Immature natural killer cell (primary cell): ENCODE measurements at regions not wholly inside any gene's neighbourhood (a gene's known extent, or its start where the extent isn't known, plus 50 kb on each side); places are given as distances from the start of the nearest gene placed in this dataset.

Source experiments
- DNase-seq, 3 donors: peaks; one replicate each; pipeline ENCODE4 v3.0.0; 2022; ENCODE audit warnings: mixed read lengths in 1 of 3
- H3K27ac Mint-ChIP-seq, 6 donors: one replicate each; pipeline ENCODE4 v1.8.0; 2020; ENCODE audit warnings: mixed read lengths in 6 of 6, mild to moderate bottlenecking in 5 of 6, inconsistent platforms in 4 of 6, moderate library complexity in 3 of 6
- H3K27me3 Mint-ChIP-seq, 3 donors: one replicate each; pipeline ENCODE4 v1.8.0; 2020 to 2021; ENCODE audit warnings: low read depth in 3 of 3, mild to moderate bottlenecking in 3 of 3, mixed read lengths in 3 of 3, moderate library complexity in 3 of 3, inconsistent platforms in 1 of 3
- H3K36me3 Mint-ChIP-seq, 3 donors: one replicate each; pipeline ENCODE4 v1.8.0; 2020; ENCODE audit warnings: mixed read lengths in 3 of 3, inconsistent platforms in 2 of 3, mild to moderate bottlenecking in 2 of 3
- H3K4me1 Mint-ChIP-seq, 2 donors: one replicate each; pipeline ENCODE4 v1.8.0; 2020; ENCODE audit warnings: inconsistent platforms in 2 of 2, mild to moderate bottlenecking in 2 of 2, mixed read lengths in 2 of 2, moderate library complexity in 1 of 2
- H3K4me3 Mint-ChIP-seq, 5 donors: one replicate each; pipeline ENCODE4 v1.8.0; 2020; ENCODE audit warnings: mild to moderate bottlenecking in 5 of 5, mixed read lengths in 5 of 5, inconsistent platforms in 3 of 5, moderate library complexity in 3 of 5
- H3K9me3 Mint-ChIP-seq, 6 donors: one replicate each; pipeline ENCODE4 v1.8.0; 2020; ENCODE audit warnings: mild to moderate bottlenecking in 6 of 6, mixed read lengths in 6 of 6, inconsistent platforms in 4 of 6, moderate library complexity in 3 of 6

DNA sequence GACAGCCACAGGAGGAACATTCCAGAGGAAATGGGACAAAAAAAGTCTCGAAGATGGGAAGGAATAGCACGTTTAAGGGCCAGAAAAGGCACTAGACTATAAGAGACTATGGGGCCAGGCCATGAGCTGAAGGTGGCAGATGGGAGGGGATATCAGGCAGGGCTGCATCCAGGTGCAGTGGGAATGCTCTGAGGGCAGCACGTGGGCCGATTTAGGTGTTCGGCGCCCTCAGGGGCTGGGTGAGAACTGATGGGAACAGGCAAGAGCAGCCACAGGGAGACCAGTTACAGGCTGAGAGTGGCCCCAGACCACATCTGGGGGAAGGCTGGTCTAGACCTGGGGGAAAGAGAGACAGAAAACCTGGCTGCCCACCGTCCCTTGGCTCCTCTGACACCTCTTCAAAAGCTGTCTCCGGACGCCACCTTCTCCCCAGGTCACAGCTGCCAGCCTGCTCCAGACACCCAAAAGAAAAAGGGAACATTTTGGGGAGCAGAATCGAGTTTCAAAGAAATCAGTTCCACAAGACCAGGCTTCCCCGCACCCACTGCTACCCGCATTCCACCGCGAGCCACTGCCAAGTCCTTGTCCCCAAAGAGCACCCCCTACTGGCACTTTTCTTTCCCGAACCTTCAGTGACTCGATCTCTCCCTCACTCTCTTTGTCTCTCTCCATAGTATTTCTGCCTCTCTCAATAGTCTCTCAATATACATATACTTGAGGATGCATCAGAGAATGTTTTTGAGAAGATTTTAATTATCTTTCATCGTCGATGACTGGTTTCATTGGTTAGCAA lies 190.1 kb upstream of the AGAP1 start:
- peaks cover 0 to 10% (median 0%) of the 10 kb centered on the region in 6 donors for H3K9me3 Mint-ChIP-seq
- H3K4me1 Mint-ChIP-seq = no peaks in the 10 kb centered on the region
- no peak overlapping the region for H3K4me3 Mint-ChIP-seq
- H3K27ac Mint-ChIP-seq = no peak overlapping the region
- no peaks in the 10 kb centered on the region for H3K36me3 Mint-ChIP-seq
- DNase-seq = no peak
- H3K27me3 Mint-ChIP-seq = peaks cover 2 to 4% (median 2%) of the 10 kb centered on the region in 3 donors

DNA sequence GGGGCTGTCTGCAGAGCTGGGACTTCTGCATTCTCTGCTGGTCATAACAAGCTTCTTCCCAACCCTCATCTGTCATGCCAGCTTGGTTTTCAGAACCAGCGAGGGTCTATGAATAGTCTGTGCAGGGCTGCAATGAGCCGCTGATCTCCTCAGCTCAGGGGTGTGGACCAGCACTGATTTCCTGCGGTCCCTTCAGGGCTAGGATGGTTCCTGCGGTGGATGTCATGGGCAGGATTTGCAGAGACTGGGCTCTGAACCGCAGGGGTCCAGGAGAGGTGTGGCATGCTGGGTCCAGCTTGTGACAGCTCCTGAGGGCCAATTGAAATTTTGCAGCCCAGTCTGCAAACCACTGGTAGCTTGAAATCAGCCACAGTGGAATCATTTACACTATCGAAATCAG lies 188.2 kb upstream of the AGAP1 start:
- Mint-ChIP-seq H3K9me3 (peaks cover 0 to 10% (median 0%) of the 10 kb centered on the region in 6 donors), H3K4me3 (no peak overlapping the region), H3K36me3 (no peaks in the 10 kb centered on the region), H3K27me3 (peaks cover 2 to 10% (median 4%) of the 10 kb centered on the region in 3 donors), H3K4me1 (no peaks in the 10 kb centered on the region), H3K27ac (no peak overlapping the region)
- DNase-seq = no peak

DNA sequence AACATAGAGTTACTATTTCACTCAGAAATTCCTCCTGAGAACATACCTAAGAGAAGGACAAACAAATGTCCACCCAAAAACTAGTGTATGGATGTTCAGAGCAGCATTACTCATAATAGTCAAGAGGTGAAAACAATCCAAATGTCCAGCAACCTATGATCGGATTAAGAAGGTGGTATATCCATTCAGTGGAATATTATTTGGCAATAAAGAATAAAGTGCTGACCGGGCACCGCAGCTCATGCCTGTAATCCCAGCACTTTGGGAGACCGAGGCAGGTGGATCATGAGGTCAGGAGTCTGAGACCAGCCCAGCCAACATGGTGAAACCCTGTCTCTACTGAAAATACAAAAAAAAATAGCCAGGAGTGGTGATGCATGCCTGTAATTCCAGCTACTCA lies 182.8 kb upstream of the AGAP1 start:
- no peaks in the 10 kb centered on the region for H3K4me1 Mint-ChIP-seq
- peaks cover 0 to 14% (median 5%) of the 10 kb centered on the region in 3 donors for H3K27me3 Mint-ChIP-seq
- no peak overlapping the region for H3K27ac Mint-ChIP-seq
- H3K4me3 Mint-ChIP-seq = no peak overlapping the region
- no peaks in the 10 kb centered on the region for H3K36me3 Mint-ChIP-seq
- peaks cover 0 to 10% (median 0%) of the 10 kb centered on the region in 6 donors for H3K9me3 Mint-ChIP-seq
- no peak for DNase-seq

DNA sequence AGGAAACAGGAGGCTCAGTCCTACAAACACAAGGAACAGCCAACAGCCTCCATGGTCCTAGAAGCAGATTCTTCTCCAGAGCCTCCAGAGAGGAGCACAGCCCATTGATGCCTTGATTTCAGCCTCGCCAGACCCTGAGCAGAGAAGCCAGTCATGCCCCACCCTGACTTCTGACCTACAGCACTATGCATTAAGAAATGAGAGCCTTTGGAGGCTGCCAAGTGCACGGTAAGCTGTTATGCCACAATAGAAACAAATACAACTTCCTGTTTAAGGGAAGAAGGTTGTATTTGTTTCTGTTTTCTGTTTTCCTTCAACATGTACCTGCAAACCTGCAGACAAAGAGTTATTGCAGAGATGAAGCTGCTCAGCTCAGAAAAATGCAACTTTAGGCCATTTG lies 181.3 kb upstream of the AGAP1 start:
- H3K27me3 Mint-ChIP-seq = peaks cover 4 to 23% (median 8%) of the 10 kb centered on the region in 3 donors
- no peak for DNase-seq
- H3K27ac Mint-ChIP-seq = no peak overlapping the region
- H3K36me3 Mint-ChIP-seq = no peaks in the 10 kb centered on the region
- peaks cover 0 to 3% (median 0%) of the 10 kb centered on the region in 6 donors for H3K9me3 Mint-ChIP-seq
- no peak overlapping the region for H3K4me3 Mint-ChIP-seq
- no peaks in the 10 kb centered on the region for H3K4me1 Mint-ChIP-seq

DNA sequence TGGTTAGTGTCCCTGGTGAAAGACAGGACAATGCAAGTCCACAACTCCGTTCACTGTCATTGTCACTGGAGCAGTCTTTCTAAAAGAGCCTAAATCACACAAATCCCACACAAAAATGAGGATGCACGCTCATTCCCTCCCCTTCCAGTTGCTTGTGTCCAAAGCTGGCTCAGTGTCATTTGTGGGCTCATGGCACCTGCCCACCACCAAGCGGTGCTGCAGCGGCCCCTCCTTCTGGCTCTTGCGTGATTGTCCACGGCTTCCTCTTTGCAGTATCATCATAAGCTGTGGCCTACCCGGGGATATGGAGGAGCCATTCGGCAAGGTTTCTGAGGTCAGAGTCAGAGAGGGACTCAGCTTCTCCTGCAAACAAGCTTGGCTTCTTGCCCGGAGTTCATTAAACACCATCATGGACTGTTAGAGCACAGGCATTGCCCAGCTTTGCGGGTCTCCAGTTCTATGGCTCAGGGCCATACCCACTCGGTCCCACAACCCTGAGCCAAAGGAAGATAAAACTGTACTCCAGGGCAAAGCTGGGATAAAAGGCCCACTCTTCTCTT lies 179.4 kb upstream of the AGAP1 start:
- Mint-ChIP-seq H3K27me3 (peaks cover 4 to 25% (median 10%) of the 10 kb centered on the region in 3 donors), H3K36me3 (no peaks in the 10 kb centered on the region), H3K4me1 (no peaks in the 10 kb centered on the region), H3K27ac (no peak overlapping the region), H3K4me3 (no peak overlapping the region), H3K9me3 (no peaks in the 10 kb centered on the region)
- DNase-seq = no peak

DNA sequence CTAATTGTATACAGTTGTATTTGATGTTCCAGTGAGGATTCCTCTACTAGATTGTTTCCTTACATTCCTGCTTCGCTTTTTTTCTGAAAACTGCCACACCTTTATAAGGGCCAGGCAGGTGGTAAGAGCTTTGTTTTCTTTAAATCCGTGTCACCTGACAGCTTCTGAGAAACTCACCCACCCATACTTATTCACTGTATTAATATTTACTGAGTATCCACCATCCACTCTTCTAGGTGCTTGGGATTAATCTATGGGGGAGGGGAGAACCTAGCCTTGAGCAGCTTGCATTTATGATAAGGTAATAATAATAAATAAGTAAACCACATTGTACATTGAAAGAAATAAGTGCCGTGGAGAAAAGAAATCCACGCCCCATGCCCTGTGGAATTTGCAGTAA lies 174.7 kb upstream of the AGAP1 start:
- H3K27ac Mint-ChIP-seq = no peak overlapping the region
- no peaks in the 10 kb centered on the region for H3K4me1 Mint-ChIP-seq
- no peaks in the 10 kb centered on the region for H3K36me3 Mint-ChIP-seq
- no peaks in the 10 kb centered on the region for H3K9me3 Mint-ChIP-seq
- DNase-seq = no peak
- H3K27me3 Mint-ChIP-seq = peaks cover 4 to 27% (median 8%) of the 10 kb centered on the region in 3 donors
- no peak overlapping the region for H3K4me3 Mint-ChIP-seq

DNA sequence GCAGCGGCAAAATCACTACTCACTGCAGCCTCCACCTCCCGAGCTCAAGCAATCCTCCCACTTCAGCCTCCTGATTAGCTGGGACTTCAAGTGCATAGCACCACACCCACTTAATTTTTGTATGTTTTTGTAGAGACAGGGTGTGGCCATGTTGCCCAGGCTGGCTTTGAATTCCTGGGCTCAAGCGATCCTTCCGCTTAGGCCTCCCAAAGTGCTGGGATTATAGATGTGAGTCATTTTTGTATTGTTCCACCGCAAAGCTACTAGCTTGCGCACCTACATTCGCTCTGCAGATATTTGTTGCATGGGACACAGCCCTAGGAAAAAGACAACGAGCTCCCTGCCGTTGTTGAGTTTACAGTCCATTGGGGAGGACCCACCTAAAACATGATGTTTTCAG lies 173.5 kb upstream of the AGAP1 start:
- Mint-ChIP-seq H3K27ac (no peak overlapping the region), H3K4me1 (no peaks in the 10 kb centered on the region), H3K4me3 (no peak overlapping the region), H3K36me3 (no peaks in the 10 kb centered on the region), H3K27me3 (peaks cover 4 to 27% (median 16%) of the 10 kb centered on the region in 3 donors), H3K9me3 (no peaks in the 10 kb centered on the region)
- no peak for DNase-seq

DNA sequence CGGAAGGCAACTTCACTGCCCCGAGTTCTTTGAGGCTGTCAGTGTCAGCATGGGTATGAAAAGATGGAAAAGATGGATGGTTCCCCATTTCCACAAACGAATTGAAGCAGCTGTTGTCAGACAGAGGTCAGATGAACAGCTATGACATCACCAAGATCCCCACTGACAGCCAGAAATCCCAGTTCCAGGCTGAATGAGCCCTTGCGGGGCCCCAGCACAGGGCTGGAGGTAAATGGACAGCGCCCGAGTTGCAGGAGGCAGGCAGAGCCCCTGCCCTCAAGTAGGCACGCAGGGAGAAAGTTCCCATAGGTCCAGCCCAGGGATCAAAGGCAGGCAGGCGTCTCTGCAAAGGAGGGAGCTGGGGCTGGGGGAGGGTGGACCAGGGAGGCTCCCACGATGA lies 169.5 kb upstream of the AGAP1 start:
- Mint-ChIP-seq H3K36me3 (no peaks in the 10 kb centered on the region), H3K27ac (no peak overlapping the region), H3K9me3 (no peaks in the 10 kb centered on the region), H3K4me1 (no peaks in the 10 kb centered on the region), H3K27me3 (peaks cover 0 to 23% (median 14%) of the 10 kb centered on the region in 3 donors), H3K4me3 (no peak overlapping the region)
- DNase-seq = no peak

DNA sequence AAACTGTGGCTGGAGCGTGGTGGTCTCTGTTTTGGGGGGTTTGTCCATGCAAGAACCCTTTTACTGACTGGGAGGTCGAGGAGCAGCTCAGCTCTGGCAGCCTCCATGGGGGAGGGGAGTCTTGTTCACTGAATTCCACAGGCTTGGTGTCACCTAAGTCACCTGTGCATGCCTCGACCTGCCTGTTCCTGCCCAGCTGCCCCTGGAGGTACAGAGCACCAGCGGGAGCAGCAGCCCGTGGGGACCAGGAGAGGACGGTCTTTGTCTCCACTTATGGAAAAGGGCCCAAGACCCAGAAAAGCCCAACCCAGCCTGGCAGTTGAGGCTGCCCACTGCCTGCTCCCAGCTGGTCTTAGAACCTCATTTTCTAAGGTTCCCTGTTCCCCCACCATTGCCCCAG lies 168.7 kb upstream of the AGAP1 start:
- Mint-ChIP-seq H3K9me3 (no peaks in the 10 kb centered on the region), H3K4me3 (no peak overlapping the region), H3K27me3 (peaks cover 0 to 19% (median 13%) of the 10 kb centered on the region in 3 donors), H3K36me3 (no peaks in the 10 kb centered on the region), H3K4me1 (no peaks in the 10 kb centered on the region), H3K27ac (no peak overlapping the region)
- DNase-seq = no peak

DNA sequence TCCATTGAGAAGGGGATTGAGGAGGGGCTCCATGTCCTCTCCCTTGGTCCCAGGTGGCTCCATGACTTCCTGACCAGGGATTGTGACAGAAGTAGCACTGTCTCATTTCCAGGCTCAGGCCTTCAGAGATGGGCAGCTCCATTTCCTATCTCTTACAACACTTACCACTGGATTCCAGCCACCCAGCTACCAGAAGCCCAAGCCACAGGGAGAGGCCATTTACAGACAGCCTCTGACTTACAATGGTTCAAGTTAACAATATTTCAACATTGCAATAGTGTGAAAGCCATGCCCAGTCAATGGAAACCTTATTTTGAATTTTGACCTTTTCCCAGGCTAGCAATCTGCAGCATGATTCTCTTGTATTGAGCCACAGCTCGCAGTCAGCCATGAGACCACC lies 164.9 kb upstream of the AGAP1 start:
- Mint-ChIP-seq H3K27ac (no peak overlapping the region), H3K9me3 (no peaks in the 10 kb centered on the region), H3K4me3 (no peak overlapping the region), H3K27me3 (peaks cover 0 to 21% (median 11%) of the 10 kb centered on the region in 3 donors), H3K36me3 (no peaks in the 10 kb centered on the region), H3K4me1 (no peaks in the 10 kb centered on the region)
- no peak for DNase-seq

DNA sequence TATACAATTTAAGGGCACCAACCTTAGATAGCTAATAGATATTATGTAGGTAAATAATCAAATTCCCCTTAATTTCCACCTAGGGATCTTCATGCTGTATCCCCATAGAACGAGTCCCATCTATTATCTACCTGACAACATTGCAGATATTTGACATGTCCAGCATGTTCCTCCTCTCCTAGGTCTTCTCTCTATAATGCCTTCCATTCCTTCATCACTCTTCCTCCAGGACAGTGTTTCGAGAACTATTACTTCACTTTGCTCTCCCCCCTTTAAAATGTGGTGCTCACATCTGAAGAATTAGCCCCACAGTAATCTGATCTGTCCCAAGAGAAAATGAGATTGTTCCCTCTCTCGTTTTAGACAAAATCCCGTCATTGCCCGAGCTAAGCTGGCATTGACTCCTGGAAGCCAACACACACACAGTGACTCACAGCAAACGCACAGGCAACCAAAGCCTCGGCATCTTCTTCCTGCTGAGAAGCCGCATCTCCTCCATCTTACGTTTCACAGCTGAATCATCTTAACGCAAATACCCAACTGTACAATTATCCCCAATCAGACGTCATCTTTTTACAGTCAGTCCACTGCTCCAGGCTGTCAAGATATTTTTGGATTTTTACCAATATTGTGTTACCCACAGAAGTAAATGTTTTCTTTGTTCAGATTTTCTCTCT lies 162.9 kb upstream of the AGAP1 start:
- Mint-ChIP-seq H3K36me3 (no peaks in the 10 kb centered on the region), H3K9me3 (no peaks in the 10 kb centered on the region), H3K4me1 (no peaks in the 10 kb centered on the region), H3K4me3 (no peak overlapping the region), H3K27me3 (peaks cover 0 to 21% (median 2%) of the 10 kb centered on the region in 3 donors), H3K27ac (no peak overlapping the region)
- no peak for DNase-seq

DNA sequence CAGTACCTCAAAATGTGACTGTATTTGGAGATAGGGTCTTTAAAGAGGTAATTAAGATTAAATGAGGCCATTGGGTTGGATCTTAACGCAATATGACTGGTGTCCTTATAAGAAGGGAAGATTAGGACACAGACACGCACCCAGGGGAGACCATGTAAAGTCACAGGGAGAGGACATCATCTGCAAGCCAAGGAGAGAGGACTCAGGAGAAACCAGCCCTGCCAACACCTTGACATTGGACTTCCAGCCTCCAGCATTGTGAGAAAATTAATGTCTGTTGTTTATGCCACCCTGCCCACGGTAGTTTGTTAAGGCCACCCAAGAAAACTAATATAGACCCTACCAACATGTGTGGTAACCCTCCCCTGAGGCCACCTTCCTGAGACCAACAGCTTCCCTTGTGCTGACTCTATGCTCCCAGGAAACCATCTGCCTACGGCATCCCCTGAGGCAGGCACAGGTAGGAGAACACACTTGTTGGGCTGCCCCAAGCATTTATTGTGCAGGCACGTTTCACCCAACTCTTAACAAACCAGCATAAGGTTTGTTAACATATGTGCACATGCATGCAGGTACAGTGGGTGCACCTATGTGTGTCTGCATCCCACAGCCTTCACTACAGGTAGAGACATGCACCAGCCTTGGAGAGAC lies 161.5 kb upstream of the AGAP1 start:
- Mint-ChIP-seq H3K36me3 (no peaks in the 10 kb centered on the region), H3K4me1 (no peaks in the 10 kb centered on the region), H3K27me3 (peaks cover 0 to 25% (median 2%) of the 10 kb centered on the region in 3 donors), H3K9me3 (no peaks in the 10 kb centered on the region), H3K4me3 (no peak overlapping the region), H3K27ac (no peak overlapping the region)
- no peak for DNase-seq

DNA sequence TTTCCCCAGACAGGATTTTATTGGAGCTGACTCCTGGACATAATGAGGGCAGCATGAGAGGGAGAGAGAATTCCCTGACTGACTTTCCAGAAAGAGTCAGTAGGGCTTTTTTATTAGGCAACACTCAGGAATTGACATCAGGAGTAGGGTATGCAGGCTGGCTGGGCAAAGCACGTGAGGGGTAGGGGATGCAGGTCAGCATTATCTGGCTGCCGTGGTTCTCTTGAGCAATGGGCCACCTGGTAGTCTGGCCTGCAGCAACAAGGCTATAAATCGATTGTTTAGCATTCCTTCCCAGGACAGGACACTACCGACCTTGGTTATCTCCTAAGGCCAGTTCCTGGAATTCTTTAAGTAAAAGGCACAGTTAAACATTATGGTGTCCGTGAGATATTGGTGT lies 160.8 kb upstream of the AGAP1 start:
- H3K9me3 Mint-ChIP-seq = no peaks in the 10 kb centered on the region
- H3K27ac Mint-ChIP-seq = no peak overlapping the region
- no peaks in the 10 kb centered on the region for H3K36me3 Mint-ChIP-seq

DNA sequence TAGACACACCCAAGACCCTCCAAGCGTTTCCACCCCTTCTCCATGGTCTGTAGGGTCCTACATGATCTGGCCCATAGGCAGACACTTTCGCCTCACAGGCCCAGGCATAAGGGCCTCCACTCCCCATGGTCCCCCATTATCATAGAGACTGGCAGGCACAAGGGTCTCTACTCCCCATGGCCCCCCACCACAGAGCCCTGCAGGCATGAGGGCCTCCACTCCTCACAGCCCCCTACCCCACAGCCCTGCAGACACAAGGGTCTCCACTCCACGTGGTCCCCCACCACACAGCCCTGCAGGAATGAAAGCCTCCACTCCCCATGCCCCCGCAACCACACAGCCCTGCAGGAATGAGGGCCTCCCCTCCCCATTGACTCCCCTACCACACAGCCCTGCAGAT lies 159.7 kb upstream of the AGAP1 start:
- Mint-ChIP-seq H3K27ac (no peak overlapping the region), H3K4me3 (no peak overlapping the region), H3K36me3 (no peaks in the 10 kb centered on the region), H3K4me1 (no peaks in the 10 kb centered on the region), H3K27me3 (peaks cover 0 to 19% (median 2%) of the 10 kb centered on the region in 3 donors), H3K9me3 (no peaks in the 10 kb centered on the region)
- no peak for DNase-seq

More for the DNA sequence above, 160.8 kb upstream of the AGAP1 start:
- no peak for DNase-seq
- Mint-ChIP-seq H3K27me3 (peaks cover 0 to 23% (median 4%) of the 10 kb centered on the region in 3 donors), H3K4me1 (no peaks in the 10 kb centered on the region), H3K4me3 (no peak overlapping the region)
